HFF-Myc (cell line): ENCODE measurements at regions not wholly inside any gene's neighbourhood (a gene's known extent, or its start where the extent isn't known, plus 50 kb on each side); places are given as distances from the start of the nearest gene placed in this dataset.

Source experiments
- DNase-seq: peaks from one replicate; pipeline ENCODE4 v3.0.0-alpha.2; 2011; ENCODE audit warnings: low read depth; ENCODE audit errors: extremely low read depth
- H3K4me3 ChIP-seq: replicated peaks from 2 replicates; pipeline ENCODE4 v1.5.1; 2011; ENCODE audit warnings: low read depth, mild to moderate bottlenecking, control low read depth, low read length
- TF ChIP-seq, protein P1 (sequence below): IDR thresholded peaks from 2 replicates; pipeline ENCODE4 v1.5.1; 2012; ENCODE audit warnings: mild to moderate bottlenecking, low read depth, low read length, control low read depth; ENCODE audit errors: missing control alignments

- no peak overlapping the region for H3K4me3 ChIP-seq
- TF ChIP-seq, protein P1, sequence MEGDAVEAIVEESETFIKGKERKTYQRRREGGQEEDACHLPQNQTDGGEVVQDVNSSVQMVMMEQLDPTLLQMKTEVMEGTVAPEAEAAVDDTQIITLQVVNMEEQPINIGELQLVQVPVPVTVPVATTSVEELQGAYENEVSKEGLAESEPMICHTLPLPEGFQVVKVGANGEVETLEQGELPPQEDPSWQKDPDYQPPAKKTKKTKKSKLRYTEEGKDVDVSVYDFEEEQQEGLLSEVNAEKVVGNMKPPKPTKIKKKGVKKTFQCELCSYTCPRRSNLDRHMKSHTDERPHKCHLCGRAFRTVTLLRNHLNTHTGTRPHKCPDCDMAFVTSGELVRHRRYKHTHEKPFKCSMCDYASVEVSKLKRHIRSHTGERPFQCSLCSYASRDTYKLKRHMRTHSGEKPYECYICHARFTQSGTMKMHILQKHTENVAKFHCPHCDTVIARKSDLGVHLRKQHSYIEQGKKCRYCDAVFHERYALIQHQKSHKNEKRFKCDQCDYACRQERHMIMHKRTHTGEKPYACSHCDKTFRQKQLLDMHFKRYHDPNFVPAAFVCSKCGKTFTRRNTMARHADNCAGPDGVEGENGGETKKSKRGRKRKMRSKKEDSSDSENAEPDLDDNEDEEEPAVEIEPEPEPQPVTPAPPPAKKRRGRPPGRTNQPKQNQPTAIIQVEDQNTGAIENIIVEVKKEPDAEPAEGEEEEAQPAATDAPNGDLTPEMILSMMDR = no peak
- DNase-seq = no peak
These were observed 63.3 kb upstream of the EXOC2 start for GRCh38 chr6:756224-756623.

GRCh38 chr6:754202-754601, 61.3 kb upstream of the EXOC2 start:
- no peak overlapping the region for H3K4me3 ChIP-seq

GRCh38 chr6:753486-753885, 60.5 kb upstream of the EXOC2 start:
- TF ChIP-seq, protein P1 = no peak
- no peak for DNase-seq
- no peak overlapping the region for H3K4me3 ChIP-seq

More at GRCh38 chr6:754202-754601, 61.3 kb upstream of the EXOC2 start:
- TF ChIP-seq, protein P1 = no peak
- no peak for DNase-seq

GRCh38 chr6:752438-752837, 59.5 kb upstream of the EXOC2 start:
- no peak overlapping the region for H3K4me3 ChIP-seq
- no peak for DNase-seq
- TF ChIP-seq, protein P1 = no peak

DNA sequence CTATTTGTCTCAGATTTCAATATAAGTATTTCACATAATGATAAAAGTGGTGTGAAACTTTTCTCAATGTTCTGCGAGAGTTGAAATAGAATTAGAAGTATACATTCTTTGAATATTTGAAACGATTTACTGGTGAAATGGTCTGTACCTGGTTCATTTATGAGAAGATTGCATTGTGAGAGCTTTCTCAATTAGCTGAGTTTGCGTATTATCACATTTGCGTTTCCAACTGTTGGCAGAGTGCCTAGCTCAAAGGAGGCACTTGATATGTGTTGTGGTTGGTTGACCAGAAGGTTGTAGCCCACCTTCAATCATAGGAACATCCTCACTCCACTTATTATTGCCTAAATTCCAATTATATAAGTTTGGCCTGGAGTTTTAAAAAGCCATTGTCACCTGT, 58.8 kb upstream of the EXOC2 start:
- TF ChIP-seq, protein P1 = no peak
- DNase-seq = no peak

GRCh38 chr6:747921-748320, 55.0 kb upstream of the EXOC2 start:
- DNase-seq = no peak
- H3K4me3 ChIP-seq = no peak overlapping the region
- TF ChIP-seq, protein P1 = no peak

More for the DNA sequence above, 58.8 kb upstream of the EXOC2 start:
- no peak overlapping the region for H3K4me3 ChIP-seq

- DNase-seq = no peak
- TF ChIP-seq, protein P1 = no peak
These were observed 54.1 kb upstream of the EXOC2 start for GRCh38 chr6:747028-747427.

More at GRCh38 chr6:747028-747427, 54.1 kb upstream of the EXOC2 start:
- no peak overlapping the region for H3K4me3 ChIP-seq
